Loucy (cell line): ENCODE measurements at regions not wholly inside any gene's neighbourhood (a gene's known extent, or its start where the extent isn't known, plus 50 kb on each side); places are given as distances from the start of the nearest gene placed in this dataset.
"Not testable (repeated sequence)": the region's sequence is repeated elsewhere in the genome, so short reads cannot be mapped to it uniquely, and the experiment has no call there.

ENCODE experiments used
- H2AFZ ChIP-seq: fragments of 200-600 bp; sonication (generic); 2 replicates; pipeline ENCODE4 v1.6.0; 2016; ENCODE audit warnings: antibody characterized with exemption, mild to moderate bottlenecking, low read length, moderate library complexity
- H3F3A ChIP-seq: fragments of 200-600 bp; 2 replicates; pipeline ENCODE4 v1.6.0; 2016; ENCODE audit warnings: antibody characterized with exemption, low read depth, mild to moderate bottlenecking
- H3K27me3 ChIP-seq: fragments of 200-600 bp; sonication (generic); 2 replicates; pipeline ENCODE4 v1.6.1; 2014; ENCODE audit warnings: low read length, mild to moderate bottlenecking; ENCODE audit not compliant: insufficient read depth, poor library complexity, severe bottlenecking
- H3K36me3 ChIP-seq: fragments of 200-600 bp; sonication (generic); 2 replicates; pipeline ENCODE4 v1.6.1; 2016; ENCODE audit warnings: low read length; ENCODE audit not compliant: insufficient read depth
- H3K4me1 ChIP-seq: fragments of 200-600 bp; sonication (generic); 2 replicates; pipeline ENCODE4 v1.5.1; 2014; ENCODE audit warnings: low read length, mild to moderate bottlenecking; ENCODE audit not compliant: insufficient read depth, poor library complexity, severe bottlenecking
- H3K4me2 ChIP-seq: fragments of 200-600 bp; sonication (generic); 2 replicates; pipeline ENCODE4 v1.6.0; 2014; ENCODE audit warnings: antibody characterized with exemption, low read length, low read depth, mild to moderate bottlenecking; ENCODE audit not compliant: poor library complexity, severe bottlenecking
- H3K4me3 ChIP-seq: fragments of 200-600 bp; sonication (generic); 2 replicates; pipeline ENCODE4 v1.5.1; 2014; ENCODE audit warnings: low read length, mild to moderate bottlenecking, mixed read lengths; ENCODE audit not compliant: poor library complexity, severe bottlenecking
- H3K79me2 ChIP-seq: fragments of 200-600 bp; sonication (generic); 2 replicates; pipeline ENCODE4 v1.6.1; 2014; ENCODE audit warnings: low read length; ENCODE audit not compliant: insufficient read depth
- H3K9ac ChIP-seq: fragments of 200-600 bp; sonication (generic); 2 replicates; pipeline ENCODE4 v1.6.0; 2014; ENCODE audit warnings: mild to moderate bottlenecking, low read depth, low read length, moderate library complexity; ENCODE audit not compliant: poor library complexity, severe bottlenecking
- H3K9me2 ChIP-seq: fragments of 200-600 bp; sonication (generic); replicated peaks from 2 replicates; pipeline ENCODE4 v1.6.1; 2016; ENCODE audit warnings: low read depth, low read length, mixed read lengths
- H3K9me3 ChIP-seq: fragments of 200-600 bp; sonication (generic); 2 replicates; pipeline ENCODE4 v1.6.1; 2014; ENCODE audit warnings: mild to moderate bottlenecking, antibody characterized with exemption, low read length, low read depth; ENCODE audit not compliant: insufficient read depth
- H4K20me1 ChIP-seq: fragments of 200-600 bp; sonication (generic); 2 replicates; pipeline ENCODE4 v1.6.0; 2014; ENCODE audit warnings: antibody characterized with exemption, low read length, mild to moderate bottlenecking; ENCODE audit not compliant: insufficient read depth, poor library complexity, severe bottlenecking
- CTCF ChIP-seq: fragments of 200-600 bp; sonication (generic); conservative IDR thresholded peaks from 2 replicates; pipeline ENCODE4 v1.5.1; 2014; ENCODE audit warnings: mild to moderate bottlenecking, antibody characterized with exemption, low read length
- EZH2phosphoT487 ChIP-seq: fragments of 200-600 bp; IDR thresholded peaks from 2 replicates; pipeline ENCODE4 v1.6.1; 2018; ENCODE audit warnings: antibody characterized with exemption, mild to moderate bottlenecking, moderate library complexity, borderline replicate concordance

- Histone ChIP-seq H3K79me2 (no peaks in the 10 kb centered on the region), H3F3A (no peaks in the 10 kb centered on the region), H2AFZ (no peak overlapping the region), H3K4me3 (no peak overlapping the region), H3K9me2 (no peaks in the 10 kb centered on the region), H3K27me3 (no peaks in the 10 kb centered on the region), H3K4me2 (no peak overlapping the region), H3K36me3 (no peaks in the 10 kb centered on the region), H3K4me1 (no peaks in the 10 kb centered on the region), H3K9me3 (no peaks in the 10 kb centered on the region), H3K9ac (no peak overlapping the region), H4K20me1 (no peaks in the 10 kb centered on the region)
- TF ChIP-seq EZH2phosphoT487, result no peak
- TF ChIP-seq CTCF, result no peak
Observed at GRCh38 chr3:145457825-145458552, 703.0 kb downstream of the PLOD2 start.

DNA sequence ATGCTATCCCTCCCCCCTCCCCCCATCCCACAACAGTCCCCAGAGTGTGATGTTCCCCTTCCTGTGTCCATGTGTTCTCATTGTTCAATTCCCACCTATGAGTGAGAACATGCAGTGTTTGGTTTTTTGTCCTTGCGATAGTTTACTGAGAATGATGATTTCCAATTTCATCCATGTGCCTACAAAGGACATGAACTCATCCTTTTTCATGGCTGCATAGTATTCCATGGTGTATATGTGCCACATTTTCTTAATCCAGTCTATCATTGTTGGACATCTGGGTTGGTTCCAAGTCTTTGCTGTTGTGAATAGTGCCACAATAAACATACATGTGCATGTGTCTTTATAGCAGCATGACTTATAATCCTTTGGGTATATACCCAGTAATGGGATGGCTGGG is 701.3 kb downstream of the PLOD2 start:
- not testable (repeated sequence) for H3K4me2 ChIP-seq, H3K9me2 ChIP-seq, H3K4me1 ChIP-seq, H3K9me3 ChIP-seq, H3K27me3 ChIP-seq, H2AFZ ChIP-seq, H4K20me1 ChIP-seq, H3K79me2 ChIP-seq, H3F3A ChIP-seq, H3K36me3 ChIP-seq, H3K9ac ChIP-seq, H3K4me3 ChIP-seq

DNA sequence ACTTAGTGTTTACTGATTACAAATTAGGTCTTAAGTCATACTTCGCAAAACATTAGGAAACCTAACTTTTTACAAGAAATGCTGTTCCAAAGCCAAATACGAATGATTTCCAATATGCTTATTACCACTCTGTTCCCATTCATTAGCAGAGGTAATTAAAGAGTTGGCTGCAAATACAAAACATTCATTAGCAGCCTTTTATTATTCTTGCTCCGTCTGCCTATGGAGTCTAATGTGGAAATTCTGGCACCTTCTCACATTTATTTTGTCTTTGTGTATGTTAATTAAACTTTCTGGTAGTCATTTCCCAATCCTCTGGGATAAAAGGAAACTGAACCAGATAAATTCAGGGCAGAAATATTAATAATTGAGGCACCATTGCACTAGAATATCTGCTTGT is 689.0 kb downstream of the PLOD2 start:
- no peak overlapping the region for H2AFZ ChIP-seq
- H3K79me2 ChIP-seq, result no peaks in the 10 kb centered on the region
- H3F3A ChIP-seq, result no peaks in the 10 kb centered on the region
- H3K9me2 ChIP-seq, result no peaks in the 10 kb centered on the region
- H3K27me3 ChIP-seq, result no peaks in the 10 kb centered on the region
- H3K4me1 ChIP-seq, result no peaks in the 10 kb centered on the region
- no peak overlapping the region for H3K9ac ChIP-seq
- no peak overlapping the region for H3K4me3 ChIP-seq
- TF ChIP-seq EZH2phosphoT487, result no peak
- no peak for TF ChIP-seq CTCF
- no peaks in the 10 kb centered on the region for H3K36me3 ChIP-seq
- no peaks in the 10 kb centered on the region for H3K9me3 ChIP-seq
- no peak overlapping the region for H3K4me2 ChIP-seq
- H4K20me1 ChIP-seq, result no peaks in the 10 kb centered on the region

DNA sequence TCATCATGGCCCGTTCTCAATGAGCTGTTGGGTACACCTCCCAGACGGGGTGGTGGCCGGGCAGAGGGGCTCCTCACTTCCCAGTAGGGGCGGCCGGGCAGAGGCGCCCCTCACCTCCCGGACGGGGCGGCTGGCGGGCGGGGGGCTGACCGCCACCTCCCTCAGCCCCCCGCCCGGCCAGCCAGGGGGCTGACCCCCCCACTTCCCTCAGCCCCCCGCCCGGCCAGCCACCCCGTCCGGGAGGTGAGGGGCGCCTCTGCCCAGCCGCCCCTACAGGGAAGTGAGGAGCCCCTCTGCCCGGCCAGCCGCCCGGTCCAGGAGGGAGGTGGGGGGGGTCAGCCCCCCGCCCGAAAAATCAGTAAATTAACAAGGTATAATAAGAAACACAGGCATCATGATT is 678.2 kb downstream of the PLOD2 start:
- H3K4me3 ChIP-seq, H3K9me3 ChIP-seq, H3K36me3 ChIP-seq, H4K20me1 ChIP-seq, H3K4me2 ChIP-seq, H3F3A ChIP-seq, H3K4me1 ChIP-seq, H3K79me2 ChIP-seq, H3K27me3 ChIP-seq, H2AFZ ChIP-seq, H3K9me2 ChIP-seq, H3K9ac ChIP-seq: not testable (repeated sequence)
